Breast epithelium (tissue), 3 donors: ENCODE measurements at regions not wholly inside any gene's neighbourhood (a gene's known extent, or its start where the extent isn't known, plus 50 kb on each side); places are given as distances from the start of the nearest gene placed in this dataset.

ENCODE experiments used
- POLR2A ChIP-seq: fragments of 450-650 bp; IDR thresholded peaks from one replicate; pipeline ENCODE4 v1.6.1; 2016; ENCODE audit warnings: antibody characterized with exemption, mild to moderate bottlenecking, moderate library complexity
- TF ChIP-seq, protein P1 (sequence below), 3 donors: fragments of 450-650 bp; IDR thresholded peaks; one replicate each; pipeline ENCODE4 v1.5.1; 2016 to 2017; ENCODE audit warnings: antibody characterized with exemption in 3 of 3, mild to moderate bottlenecking in 3 of 3, moderate library complexity in 3 of 3

DNA sequence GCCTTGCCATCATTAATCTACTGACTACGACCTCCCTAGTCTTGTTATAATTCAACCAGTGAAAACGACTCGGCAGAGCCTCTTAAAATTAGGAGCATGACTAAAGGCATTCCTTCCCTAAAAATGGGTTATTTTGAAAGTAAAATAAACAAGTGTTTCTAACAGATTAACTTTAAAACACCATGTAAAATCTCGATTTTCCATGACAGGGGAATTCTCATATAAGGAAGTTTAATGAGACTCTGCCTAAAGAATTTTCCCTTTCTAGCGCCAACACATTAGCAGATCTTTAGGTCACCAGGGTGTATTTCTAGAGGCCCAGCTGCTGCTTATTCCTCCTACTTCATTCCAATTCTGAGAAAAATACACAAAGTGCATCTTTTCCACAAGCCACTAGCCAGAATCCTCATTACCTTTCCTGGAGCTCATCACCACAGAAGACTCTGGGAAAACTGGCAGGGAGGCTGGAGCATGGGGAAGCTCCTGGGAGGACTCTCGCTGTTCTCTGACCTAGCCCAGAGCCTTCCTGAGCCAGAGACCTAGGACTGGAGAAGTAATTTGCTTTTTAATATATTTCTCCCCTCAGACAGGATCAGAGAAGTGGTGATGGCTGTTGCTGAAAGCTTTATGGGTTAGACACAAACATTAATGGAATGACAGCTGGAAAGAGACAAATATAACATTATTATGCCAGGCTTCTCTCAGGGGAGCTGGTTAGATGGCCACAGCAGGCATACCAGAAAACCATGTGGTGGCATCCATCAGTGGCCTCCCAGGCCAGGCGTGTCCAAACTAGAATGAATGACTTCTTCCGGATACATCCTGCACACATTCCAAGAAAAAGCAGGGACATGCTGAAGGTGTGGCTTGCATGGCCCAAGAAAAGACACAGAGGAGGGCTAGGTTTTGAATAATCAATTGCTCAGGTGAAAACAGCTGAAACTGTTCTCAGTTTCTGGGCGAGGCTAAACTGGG is 63.6 kb upstream of the CTTNBP2NL start:
- TF ChIP-seq, protein P1, sequence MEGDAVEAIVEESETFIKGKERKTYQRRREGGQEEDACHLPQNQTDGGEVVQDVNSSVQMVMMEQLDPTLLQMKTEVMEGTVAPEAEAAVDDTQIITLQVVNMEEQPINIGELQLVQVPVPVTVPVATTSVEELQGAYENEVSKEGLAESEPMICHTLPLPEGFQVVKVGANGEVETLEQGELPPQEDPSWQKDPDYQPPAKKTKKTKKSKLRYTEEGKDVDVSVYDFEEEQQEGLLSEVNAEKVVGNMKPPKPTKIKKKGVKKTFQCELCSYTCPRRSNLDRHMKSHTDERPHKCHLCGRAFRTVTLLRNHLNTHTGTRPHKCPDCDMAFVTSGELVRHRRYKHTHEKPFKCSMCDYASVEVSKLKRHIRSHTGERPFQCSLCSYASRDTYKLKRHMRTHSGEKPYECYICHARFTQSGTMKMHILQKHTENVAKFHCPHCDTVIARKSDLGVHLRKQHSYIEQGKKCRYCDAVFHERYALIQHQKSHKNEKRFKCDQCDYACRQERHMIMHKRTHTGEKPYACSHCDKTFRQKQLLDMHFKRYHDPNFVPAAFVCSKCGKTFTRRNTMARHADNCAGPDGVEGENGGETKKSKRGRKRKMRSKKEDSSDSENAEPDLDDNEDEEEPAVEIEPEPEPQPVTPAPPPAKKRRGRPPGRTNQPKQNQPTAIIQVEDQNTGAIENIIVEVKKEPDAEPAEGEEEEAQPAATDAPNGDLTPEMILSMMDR (IDR thresholded peaks at IDR 0.05), result no peak
- TF ChIP-seq POLR2A, result no peak
